Mucosa of descending colon (tissue), 3 donors: ENCODE measurements at regions not wholly inside any gene's neighbourhood (a gene's known extent, or its start where the extent isn't known, plus 50 kb on each side); places are given as distances from the start of the nearest gene placed in this dataset.

Experiments used
- ATAC-seq: fragments of 200-7000 bp; cut with Tn5 transposase; one replicate; pipeline ENCODE4 v1.9.1; 2020; ENCODE audit warnings: mild to moderate bottlenecking, moderate library complexity
- DNase-seq, 3 donors: peaks; one replicate each; pipeline ENCODE4 v3.0.0-alpha.2; 2020
- H3K36me3 ChIP-seq: fragments of 200-600 bp; one replicate; pipeline ENCODE4 v1.8.0; 2021; ENCODE audit warnings: low read depth, mild to moderate bottlenecking
- H3K4me1 ChIP-seq: fragments of 200-600 bp; one replicate; pipeline ENCODE4 v1.8.0; 2021; ENCODE audit warnings: low read depth, mild to moderate bottlenecking
- H3K4me3 ChIP-seq: fragments of 200-600 bp; one replicate; pipeline ENCODE4 v1.8.0; 2021; ENCODE audit warnings: mild to moderate bottlenecking
- H3K9me3 ChIP-seq: fragments of 200-600 bp; one replicate; pipeline ENCODE4 v1.8.0; 2021; ENCODE audit warnings: mild to moderate bottlenecking
- intact Hi-C, 2 donors: fragments of 100-400 bp; cut with DNase I in 1 of 2; cut with micrococcal nuclease in 1 of 2; formaldehyde crosslinking; loops; one replicate each; pipeline versions ENCODE4 v1.11.0 to v1.11.1; 2022; cut with DNase I, micrococcal nuclease
- TF ChIP-seq, protein P1 (sequence below): fragments of 200-600 bp; IDR thresholded peaks from one replicate; pipeline ENCODE4 v1.8.0; 2022; ENCODE audit warnings: antibody characterized with exemption, mild to moderate bottlenecking
- donor health status: DM: no; HTN: no; CAD: no; lungs with moderate emphysema.
- donor health status: DM: no; HTN: no; CAD: no.
- donor health status: DM: no; HTN: yes; CAD: no.

DNA sequence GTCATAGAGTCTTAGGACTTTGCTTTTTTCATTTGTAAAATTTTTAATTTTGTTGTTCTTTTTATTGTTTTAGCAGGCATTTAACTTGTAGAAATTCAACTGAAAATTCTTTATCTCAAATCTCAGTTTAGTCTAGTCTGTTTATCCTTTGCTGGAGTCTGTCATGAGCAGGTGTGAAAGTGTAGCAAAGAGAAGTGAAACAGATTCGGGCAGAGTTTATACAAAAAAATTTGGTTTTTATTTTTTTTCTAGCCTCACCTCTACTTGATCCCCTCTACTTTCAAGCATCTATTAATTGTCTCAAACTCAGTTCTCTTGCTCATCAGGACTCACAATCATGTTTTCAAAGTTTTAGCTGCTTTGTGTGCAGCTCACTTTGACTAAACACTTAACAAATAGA lies 655.2 kb downstream of the HDGFL1 start:
- TF ChIP-seq, protein P1, sequence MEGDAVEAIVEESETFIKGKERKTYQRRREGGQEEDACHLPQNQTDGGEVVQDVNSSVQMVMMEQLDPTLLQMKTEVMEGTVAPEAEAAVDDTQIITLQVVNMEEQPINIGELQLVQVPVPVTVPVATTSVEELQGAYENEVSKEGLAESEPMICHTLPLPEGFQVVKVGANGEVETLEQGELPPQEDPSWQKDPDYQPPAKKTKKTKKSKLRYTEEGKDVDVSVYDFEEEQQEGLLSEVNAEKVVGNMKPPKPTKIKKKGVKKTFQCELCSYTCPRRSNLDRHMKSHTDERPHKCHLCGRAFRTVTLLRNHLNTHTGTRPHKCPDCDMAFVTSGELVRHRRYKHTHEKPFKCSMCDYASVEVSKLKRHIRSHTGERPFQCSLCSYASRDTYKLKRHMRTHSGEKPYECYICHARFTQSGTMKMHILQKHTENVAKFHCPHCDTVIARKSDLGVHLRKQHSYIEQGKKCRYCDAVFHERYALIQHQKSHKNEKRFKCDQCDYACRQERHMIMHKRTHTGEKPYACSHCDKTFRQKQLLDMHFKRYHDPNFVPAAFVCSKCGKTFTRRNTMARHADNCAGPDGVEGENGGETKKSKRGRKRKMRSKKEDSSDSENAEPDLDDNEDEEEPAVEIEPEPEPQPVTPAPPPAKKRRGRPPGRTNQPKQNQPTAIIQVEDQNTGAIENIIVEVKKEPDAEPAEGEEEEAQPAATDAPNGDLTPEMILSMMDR, result no peak
- intact Hi-C loops, result no loop called here
- Histone ChIP-seq H3K4me1 (no peaks in the 10 kb centered on the region), H3K9me3 (peaks cover 13% of the 10 kb centered on the region), H3K36me3 (no peaks in the 10 kb centered on the region), H3K4me3 (no peak overlapping the region)
- DNase-seq (no peak), ATAC-seq (no peak)

DNA sequence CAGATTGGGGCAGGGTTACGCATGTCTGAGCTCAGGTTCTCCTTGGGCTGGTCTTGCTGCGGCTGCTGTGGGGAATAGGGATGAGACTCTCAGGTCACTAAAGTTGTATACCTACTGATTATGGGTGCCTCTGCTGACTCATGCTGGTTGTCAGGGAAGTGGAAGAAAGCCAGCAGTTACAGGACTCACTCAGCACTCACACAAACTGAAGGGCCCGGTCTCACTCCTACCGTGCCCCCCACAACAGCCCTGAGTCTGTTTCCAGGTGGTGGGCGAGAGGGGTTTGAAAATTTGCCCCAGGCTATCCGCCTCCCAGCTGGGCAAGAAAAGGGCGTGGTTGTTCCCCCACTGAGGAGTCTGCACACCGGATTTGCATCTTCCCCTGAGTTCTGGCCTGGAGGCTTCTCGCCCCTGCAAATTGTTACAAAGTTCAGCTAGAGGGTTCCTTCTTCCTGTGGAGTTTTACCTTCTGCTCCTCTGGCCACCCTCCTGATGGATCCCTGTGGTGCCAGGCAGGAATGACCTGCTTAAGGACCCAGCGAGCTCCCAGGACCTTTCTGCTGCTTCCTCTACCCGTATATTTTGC lies 659.2 kb downstream of the HDGFL1 start:
- peaks cover 16% of the 10 kb centered on the region for H3K9me3 ChIP-seq
- H3K4me3 ChIP-seq, result no peak overlapping the region
- no peaks in the 10 kb centered on the region for H3K4me1 ChIP-seq
- ATAC-seq (no peak), DNase-seq (no peak)
- TF ChIP-seq, protein P1, result no peak
- intact Hi-C loops, result no loop called here
- H3K36me3 ChIP-seq, result no peaks in the 10 kb centered on the region

DNA sequence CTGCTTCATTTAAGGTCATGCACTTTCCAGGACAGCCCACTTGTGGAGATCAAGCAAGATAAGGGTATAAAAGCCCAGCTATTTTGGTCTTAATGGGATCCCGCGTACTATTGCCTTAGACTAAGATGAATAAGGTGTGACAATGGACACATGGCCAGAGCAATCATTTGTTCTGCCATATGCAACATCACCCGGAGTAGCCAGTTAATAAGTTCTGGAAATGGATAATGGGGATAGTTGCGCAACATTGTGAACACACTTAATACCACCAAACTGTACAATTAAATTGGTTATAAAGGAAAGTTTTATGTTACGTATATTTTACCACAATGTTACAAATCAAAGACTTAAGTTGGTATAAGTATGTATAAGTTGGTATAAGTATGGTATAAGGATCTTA lies 674.5 kb downstream of the HDGFL1 start:
- no peaks in the 10 kb centered on the region for H3K9me3 ChIP-seq
- H3K36me3 ChIP-seq, result no peaks in the 10 kb centered on the region
- no peak overlapping the region for H3K4me3 ChIP-seq
- no peak for DNase-seq
- ATAC-seq, result no peak
- TF ChIP-seq, protein P1, result no peak
- intact Hi-C loops, result no loop called here
- H3K4me1 ChIP-seq, result no peaks in the 10 kb centered on the region

DNA sequence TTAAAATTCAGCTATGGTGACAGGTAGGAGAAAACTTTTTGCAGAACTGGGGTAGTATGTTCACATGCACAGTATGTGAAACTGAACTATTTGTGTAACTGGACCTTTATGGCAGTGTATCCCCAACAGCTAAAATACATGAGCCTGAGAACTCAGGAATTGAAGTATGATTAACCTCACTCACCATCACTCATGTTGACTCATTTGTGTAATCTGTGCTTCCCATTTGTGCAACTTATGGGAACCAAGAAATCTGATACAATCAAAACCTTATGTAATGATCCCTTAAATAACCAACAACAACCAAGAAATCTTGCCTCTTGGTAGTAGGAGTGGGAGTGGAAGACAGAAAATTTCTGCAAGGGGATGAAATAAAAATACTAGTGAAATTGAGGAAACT lies 674.9 kb downstream of the HDGFL1 start:
- H3K36me3 ChIP-seq, result no peaks in the 10 kb centered on the region
- intact Hi-C loops, result no loop called here
- no peak for ATAC-seq

DNA sequence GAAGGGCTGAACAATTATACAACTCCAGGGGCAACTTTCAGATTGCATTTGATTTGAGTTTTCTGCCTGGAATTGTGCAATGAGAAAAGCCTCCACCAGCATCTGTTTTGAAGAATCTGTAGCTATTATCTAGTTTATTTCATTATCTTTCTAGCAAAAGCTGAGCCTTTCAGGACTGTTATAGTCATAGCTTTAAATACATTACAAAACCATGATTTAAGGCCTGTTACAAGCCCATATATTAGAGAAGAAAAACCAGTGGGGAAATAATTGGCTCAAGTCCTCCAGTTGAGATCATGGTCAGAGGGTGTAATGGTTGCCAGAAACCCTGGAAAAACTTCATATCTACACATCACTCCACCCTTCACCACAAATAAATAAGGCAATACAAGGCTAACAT lies 676.2 kb downstream of the HDGFL1 start:
- ATAC-seq, result no peak
- TF ChIP-seq, protein P1, result no peak
- H3K9me3 ChIP-seq, result no peaks in the 10 kb centered on the region
- no peaks in the 10 kb centered on the region for H3K36me3 ChIP-seq
- intact Hi-C loops, result no loop called here
- DNase-seq, result no peak
- no peaks in the 10 kb centered on the region for H3K4me1 ChIP-seq
- no peak overlapping the region for H3K4me3 ChIP-seq

More for the DNA sequence above, 674.9 kb downstream of the HDGFL1 start:
- Histone ChIP-seq H3K4me1 (no peaks in the 10 kb centered on the region), H3K4me3 (no peak overlapping the region), H3K9me3 (no peaks in the 10 kb centered on the region)
- TF ChIP-seq, protein P1, result no peak
- DNase-seq, result no peak

DNA sequence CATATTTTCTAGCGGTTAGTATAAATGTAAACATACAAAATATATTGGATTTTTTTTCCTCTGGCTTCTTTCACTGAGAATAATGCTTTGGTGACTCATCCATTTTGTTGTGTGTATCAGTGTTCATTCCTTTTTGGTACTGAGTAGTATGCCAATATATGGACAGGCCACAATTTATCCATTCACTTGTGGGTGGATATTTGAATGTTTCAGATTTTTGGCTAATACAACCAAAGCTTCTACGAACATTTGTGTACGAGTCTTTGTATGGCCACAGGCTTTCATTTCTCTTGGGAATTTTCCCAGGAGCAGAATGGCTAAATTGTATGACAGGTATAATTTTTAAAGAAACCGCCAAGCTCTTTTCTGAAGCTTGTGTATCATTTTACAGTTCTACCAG lies 677.5 kb downstream of the HDGFL1 start:
- no peaks in the 10 kb centered on the region for H3K4me1 ChIP-seq
- DNase-seq, result no peak
- intact Hi-C loops, result no loop called here
- H3K4me3 ChIP-seq, result no peak overlapping the region
- no peaks in the 10 kb centered on the region for H3K36me3 ChIP-seq
- no peaks in the 10 kb centered on the region for H3K9me3 ChIP-seq
- TF ChIP-seq, protein P1, result no peak
- ATAC-seq, result no peak
